HG03159 (cell line): ENCODE measurements at regions not wholly inside any gene's neighbourhood (a gene's known extent, or its start where the extent isn't known, plus 50 kb on each side); places are given as distances from the start of the nearest gene placed in this dataset.

ENCODE experiments used
- ATAC-seq: cut with Tn5 transposase; IDR thresholded peaks from one replicate; pipeline ENCODE4 v1.9.1; 2021; ENCODE audit warnings: mild to moderate bottlenecking, moderate library complexity; ENCODE audit not compliant: unreplicated experiment

DNA sequence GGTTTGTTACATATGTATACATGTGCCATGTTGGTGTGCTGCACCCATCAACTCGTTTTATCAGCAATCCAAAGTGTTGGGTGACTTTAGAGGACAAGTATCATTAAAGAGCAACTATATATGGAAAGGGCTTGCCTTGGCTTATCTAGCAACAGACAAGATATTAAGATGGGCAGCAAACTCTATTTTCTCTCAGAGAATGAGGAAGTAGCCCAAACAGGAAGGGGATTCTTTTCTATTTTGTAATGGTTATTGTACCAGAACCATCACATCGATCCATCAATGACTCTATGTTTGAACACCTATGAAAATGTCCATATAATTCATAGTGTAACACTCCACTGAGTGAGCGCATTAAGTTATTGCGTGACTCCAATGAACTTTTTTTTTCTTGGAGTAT is 260.1 kb upstream of the SLC24A2 start:
- peak; percentile 54 for ATAC-seq

DNA sequence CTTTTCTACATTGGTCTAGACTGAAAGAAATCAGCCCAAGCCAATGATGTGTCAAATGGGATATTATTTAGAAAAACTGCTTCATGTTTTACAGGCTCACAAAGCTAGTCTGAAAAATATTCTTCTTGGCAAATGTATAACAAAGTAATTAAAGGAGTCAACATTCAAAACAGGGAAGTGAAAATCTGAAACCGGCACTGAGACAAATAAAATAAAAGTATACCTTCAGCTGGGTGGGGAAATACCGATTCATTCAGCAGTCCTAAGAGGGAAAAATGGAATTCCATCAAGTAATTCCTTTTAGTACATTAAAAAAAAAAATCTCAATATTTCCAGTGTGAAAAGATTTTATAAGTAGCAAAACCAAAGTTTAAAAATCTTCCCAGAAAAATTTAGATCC is 259.6 kb upstream of the SLC24A2 start:
- no peak for ATAC-seq

DNA sequence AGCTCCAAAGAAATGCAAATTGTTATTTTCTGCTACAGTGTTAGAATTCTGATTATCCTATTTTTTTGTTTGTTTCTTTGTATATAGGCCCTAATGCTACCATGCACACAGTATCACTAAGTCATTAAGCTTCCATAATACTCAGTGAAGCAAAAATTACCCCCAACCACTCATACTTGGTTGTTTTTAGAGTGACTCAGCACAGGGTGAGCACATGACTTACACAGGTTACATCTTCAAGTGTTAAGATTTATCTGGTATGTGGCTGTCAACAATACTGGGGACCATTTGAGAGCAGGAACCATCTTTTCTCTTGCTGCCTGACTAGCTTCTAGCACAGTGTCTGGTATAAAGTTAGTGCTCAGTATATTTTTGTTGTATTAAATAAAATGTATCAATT is 255.8 kb upstream of the SLC24A2 start:
- ATAC-seq: no peak

DNA sequence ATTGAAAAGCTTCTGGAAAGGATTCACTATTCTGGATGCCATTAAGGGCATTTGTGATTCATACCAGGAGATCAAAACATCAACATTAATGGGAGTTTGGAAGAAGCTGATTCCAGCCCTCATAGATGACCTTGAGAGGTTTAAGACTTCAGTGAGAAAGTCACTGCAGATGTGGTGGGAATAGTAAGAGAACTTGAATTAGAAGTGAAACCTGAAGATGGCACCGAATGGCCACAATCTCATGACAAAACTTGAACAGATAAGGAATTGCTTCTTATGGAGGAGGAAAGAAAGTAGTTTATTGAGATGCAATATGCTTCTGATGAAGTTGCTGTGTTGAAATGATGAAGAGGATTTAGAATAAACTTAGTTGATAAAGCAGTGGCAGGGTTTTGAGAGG is 254.6 kb upstream of the SLC24A2 start:
- peak; percentile 38 for ATAC-seq

DNA sequence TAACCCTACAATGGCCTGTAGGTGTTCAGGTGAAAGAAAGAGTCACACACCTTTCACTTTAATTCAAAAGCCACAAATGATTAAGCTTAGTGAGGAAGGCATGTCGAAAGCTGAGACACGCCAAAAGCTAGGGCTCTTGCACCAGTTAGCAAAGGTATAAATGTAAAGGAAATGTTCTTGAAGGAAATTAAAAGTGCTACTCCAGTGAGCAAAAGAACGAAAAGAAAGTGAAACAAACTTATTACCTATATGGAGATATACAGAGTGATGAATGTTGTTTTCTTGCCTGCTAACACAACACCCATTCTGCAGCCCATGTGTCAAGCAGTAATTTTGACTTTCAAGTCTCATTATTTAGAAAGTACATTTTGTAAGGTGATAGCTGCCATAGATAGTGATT is 254.2 kb upstream of the SLC24A2 start:
- ATAC-seq: peak; percentile 77

DNA sequence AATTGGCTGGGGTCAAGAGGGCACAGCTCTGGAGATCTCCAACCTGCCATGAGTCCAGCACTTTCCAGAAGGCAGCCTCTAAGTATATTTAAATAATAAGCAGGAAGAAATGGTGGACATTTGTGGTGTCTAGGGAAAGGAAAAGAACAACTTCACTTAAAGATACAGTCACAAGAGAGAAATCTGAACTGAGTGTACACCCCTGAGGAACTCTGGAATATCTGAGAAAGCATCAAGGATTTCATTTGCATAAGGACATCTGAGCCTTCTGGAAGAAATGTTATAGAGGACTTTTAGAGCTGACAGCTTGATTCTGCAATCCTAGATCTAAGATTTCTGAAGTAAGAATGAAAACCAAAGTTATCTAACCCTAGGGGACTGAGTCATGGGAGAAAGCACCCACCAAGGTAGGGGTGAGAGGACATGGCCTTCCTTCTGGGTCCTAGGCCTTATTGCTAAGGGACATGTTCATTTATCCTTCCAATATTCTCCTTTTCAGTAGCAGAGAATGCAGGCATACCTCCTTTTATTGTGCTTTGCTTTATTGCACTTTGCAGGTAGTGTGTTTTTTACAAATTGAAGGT is 253.4 kb upstream of the SLC24A2 start:
- no peak for ATAC-seq

DNA sequence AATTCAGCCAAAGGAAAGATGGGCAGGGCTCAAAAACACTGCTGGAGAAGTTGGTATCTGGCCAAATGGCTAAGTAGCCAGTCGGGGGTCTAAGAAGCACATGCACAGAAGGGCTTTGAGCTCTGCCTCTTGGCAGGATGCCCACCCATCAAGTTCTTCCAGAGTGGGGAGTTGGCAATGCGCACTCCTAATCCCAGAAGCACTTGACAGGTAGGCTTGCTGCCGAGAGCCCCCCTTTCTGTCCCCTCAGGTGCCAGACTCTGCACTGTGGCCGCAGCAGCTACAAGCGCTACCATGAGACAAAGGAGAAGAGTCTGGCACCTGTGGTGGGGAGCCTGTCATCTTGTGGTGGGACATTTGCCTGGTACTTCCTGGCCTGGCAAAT is 252.9 kb upstream of the SLC24A2 start:
- no peak for ATAC-seq

DNA sequence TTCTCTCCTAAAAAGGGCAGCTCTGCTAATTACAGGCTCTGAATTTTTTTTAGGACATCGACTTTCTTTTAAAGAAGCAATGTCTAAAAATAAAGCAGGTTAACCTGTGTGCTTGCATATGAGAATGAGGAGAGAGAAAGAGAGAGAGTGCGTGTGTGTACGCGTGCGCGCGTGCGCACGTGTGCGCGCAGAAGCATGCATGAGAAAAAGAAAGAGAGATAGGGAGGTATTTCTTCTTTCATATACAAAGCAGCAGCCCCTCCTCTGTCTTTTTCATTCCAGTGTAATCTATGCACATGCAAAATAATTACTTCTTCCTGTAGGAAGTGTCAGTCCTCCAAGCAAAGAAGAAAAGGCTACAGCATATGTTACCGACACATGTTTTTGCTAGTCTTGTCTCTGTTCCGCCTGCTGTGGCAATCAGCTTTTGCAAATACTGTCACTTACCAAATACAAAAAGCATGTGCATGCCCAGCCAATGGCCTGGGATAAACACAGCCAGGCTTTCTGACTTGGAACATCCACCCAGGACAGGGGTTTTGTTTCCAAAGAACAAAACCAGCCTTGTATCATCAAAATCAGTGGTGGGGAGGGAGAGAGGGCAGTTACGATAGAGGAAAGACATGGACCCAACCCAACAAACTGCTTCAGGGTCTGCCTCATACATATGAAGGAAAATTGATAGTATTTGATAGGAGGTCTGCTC is 252.3 kb upstream of the SLC24A2 start:
- no peak for ATAC-seq

DNA sequence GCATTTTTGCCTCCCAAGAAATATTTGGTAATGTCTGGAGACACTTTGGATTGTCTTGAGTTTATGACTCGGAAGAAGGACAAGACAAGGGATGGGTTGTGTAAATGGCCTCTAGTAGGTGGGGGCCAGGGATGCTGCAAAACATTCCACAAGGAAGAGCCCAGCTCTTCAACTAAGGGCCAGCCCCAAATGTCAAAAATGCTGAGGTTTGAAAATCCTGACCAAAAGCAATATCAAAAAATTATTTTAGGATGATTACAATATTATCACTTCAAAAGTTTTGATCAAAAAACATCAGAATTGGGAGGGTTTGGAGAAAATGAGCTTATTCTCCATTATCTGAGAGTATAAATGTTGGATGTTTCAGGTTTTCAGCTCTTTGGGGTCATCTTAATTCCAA is 248.9 kb upstream of the SLC24A2 start:
- ATAC-seq: no peak

DNA sequence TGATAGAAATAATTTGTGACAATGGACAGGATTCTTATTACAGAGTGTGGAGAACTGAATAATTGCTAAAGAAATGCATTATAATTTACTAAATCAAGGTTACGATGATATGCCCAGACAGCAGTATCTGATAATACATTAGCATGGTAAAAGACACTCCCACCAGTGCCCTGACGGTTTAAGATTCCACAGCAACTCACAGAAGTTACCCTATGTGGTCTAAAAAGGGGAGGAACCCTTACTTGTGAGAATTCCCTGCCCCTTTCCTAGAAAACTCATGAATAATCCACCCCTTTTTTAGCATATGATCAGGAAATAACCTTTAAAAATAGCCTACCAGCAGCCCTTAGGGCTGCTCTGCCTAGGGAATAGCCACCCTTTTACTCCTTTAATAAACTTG is 244.7 kb upstream of the SLC24A2 start:
- ATAC-seq: no peak

DNA sequence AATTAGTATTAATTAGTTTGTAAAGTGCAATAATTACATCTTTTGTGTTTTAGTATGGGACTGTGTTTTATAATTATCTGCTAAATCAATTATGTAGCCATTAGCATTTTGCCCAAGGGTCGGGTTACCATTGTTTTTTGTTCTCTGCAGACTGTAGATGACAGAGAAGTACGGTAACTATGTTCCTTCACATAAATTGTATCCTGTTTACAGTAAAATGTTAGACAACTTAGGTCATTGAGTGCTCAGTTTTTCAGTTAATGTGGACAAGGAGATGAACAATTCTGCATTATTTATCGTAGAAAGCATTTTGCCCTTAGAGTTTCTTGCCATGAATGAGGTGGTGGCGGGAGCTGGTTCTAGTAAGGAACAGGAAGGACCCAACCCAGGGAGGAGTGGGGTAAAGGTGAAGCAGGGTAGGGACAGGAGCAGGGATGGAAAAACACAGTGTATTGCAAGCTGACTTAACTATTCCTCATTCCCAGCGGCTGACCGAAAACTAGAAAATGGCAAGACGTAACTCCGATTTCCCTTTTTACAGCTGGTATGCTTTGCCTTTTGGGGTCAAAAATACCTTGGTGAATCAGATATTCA is 243.7 kb upstream of the SLC24A2 start:
- ATAC-seq: no peak

DNA sequence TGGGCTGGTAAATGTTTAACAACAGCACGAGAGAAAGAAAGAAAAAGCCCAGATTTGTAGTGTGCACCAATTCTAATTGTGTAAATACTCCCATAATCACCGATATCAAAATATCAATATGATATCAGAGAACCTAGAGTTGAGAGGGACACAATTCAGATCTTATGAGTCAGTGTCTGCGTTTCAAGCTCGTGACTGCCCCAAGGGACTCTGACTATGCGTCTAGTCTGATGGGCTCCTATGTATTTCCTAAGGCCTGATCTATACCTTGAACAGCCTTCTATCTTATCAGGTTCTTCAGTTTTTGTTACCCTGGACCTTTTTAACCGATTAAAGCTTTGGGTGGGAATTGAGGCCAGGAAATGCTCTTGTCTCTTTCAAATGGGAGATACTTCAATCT is 243.0 kb upstream of the SLC24A2 start:
- ATAC-seq: no peak

DNA sequence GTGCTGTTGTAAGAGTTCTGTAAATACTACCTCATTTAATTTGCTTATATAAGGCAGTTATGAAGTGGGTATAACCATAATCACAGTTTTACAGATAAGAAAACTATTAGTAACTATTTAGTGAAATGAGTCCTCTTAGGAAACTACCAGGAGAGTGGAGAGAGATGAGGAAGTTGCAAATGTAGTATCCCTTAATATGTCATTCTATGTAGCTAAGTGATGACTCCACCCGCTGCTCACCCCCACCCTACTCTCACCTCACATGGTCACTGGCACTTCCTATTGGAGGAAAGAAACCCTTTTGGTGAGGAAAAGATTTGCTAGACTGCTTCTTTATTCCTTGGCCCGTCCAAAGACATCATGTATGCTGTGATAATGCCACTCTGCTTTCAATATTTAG is 241.8 kb upstream of the SLC24A2 start:
- ATAC-seq: no peak

DNA sequence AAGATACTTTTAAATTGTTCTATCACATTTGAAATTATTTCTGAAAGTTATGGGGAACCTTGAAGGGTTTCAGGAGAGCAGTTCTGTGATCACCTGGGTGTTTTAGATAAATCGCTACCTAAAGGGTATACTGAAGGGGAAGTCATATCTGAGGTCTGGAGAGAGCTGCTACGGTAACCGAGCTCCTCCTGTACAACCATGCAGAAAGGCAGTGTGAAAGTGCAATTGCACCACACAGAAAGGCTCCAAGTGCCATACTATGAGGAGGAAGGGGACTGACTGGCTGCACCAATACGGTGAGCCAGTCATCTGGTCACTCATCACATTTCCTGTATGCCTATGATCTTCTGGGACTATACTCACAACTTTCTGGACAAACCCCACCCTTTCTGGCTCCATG is 241.4 kb upstream of the SLC24A2 start:
- ATAC-seq: no peak

DNA sequence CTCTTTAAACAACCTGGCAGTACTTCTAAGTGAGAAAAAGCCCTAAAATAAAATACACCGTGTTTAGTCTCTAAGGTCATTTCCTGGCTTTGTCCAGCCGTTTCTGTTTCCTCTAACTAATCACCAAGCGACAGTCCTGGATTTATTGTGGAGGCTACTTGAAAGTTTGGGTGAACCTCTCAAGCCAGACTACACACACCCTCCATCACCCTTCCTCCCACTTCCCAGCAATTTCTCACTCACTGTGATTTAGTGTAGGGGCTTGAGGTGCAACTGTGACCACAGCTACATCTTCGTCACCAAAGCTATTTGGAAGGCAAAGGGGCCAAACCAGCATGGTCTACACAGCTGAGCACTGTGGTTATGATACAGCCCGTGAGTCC is 240.0 kb upstream of the SLC24A2 start:
- no peak for ATAC-seq

DNA sequence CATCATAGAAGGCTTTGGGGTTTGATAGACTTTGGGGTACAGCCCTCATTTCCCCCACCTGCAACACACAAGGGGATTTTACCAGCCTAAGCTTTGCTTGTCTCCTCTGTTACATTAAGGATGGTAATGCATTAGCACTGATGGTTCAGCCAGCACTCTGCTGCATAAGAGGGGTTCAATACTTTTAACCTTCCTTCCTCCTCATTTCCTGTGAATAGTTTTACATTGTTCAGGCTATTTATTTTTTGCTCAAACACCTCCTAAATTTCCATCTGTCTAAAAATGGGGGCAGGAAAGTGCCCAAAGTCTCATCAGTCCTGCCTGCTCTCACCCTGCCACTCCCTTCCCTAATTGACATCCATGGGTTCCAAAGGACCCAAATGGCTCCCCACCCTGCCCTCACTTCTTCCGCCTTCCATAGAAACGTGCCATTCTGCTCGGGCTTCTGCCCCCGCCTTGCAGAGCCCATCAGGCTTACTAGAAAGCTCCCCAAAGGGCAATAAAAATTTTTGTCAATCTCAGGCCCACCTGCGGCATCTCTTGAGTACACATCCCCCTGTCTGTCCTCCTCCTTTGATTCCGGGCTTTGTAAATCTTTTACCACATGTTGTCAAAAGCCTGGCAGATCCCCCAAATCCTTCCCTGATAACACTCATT is 239.5 kb upstream of the SLC24A2 start:
- ATAC-seq: no peak

DNA sequence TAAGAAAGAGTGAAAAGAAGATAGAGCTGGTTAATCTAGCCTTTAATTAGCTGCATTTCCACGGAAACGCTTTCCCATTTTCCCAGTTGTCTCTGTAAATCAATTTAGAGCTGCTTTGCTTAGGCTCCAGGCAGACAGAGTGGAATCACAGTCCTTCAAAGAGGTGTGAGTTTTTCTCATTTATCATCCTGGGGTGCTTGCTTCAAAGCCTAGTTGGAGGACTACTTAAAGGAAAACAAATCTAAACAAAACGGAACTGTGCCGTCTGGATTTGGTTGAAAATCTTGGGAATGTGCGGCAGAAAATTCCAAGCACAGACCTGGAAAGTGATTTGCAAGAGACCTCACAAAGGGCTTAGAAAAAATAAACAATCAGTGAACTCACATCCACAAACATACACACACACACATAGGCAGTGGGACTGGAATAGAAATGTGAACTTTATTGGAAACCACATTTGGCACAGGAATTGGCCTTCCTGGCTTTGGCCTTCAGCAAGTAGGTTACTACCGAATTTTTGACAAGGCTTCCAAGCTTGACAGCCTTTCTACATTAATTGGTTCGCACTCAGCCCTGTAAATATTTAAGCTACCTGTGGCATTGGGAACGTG is 235.2 kb upstream of the SLC24A2 start:
- no peak for ATAC-seq

DNA sequence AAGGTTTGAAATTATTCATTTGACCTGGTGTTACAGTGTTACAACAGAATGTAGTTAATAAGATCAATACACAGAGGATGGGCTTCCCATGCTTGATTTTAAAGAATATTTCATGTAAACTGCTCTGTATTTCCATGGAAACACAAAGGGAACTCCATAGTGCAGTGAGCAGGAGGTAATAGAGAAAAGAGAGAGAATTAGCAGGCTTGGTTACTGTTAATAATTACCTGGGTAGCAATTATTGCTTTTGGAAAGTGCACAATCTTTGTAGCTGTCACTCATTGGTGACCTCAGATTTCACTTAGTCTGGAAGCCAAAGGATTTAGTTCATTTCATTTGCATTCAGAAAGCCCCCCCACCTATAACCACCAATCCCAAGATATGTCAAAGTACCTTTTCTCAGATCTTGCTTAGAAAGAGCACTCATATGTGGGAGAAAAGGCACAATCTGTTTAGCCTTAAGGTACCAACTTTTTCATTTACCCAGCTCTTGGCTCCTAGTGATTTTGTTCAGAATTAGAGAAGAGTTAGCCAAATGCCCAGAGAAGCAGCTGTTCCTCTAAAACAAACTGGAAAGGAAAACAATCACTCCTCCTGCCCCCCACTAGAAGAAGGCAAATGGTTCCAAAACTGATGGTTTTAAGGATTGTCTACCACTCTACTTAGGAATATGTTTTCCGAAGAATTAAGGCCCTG is 234.5 kb upstream of the SLC24A2 start:
- ATAC-seq: no peak

DNA sequence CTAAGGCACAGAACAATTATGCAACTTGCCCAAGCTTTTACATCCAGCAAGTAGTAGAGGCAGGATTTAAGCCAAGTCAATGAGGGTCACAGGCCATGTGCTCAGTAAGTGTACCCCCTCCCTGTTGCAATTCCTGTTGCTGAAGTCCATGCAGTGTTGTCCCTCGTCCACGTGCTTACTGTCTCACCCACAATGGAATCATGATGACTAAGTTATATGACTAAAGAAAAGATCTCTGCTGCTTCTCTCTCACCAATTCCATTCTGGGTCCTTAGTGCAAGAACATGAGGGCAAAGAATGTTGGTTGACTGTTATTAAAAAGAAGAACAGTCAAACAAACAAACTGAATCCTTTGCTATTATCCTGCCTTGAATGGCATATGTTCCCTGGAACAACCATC is 233.6 kb upstream of the SLC24A2 start:
- ATAC-seq: no peak

DNA sequence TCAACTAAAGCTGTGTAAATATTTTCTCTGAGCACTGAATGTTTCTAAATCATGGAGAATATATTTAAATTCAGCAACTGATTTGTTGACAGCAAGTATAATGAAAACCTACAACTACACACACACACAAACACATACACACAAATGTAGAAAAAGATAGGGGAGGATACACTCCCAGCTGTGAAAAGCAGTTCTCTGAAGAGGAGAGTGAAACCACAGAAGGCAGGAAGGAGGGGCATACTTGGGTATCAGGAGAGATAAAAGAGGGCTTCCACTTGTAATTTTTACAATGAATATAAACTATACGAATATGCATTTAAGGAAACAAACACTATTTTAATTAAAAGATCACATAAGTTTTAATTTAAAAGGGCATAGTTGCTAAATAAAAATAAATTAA is 227.8 kb upstream of the SLC24A2 start:
- no peak for ATAC-seq

DNA sequence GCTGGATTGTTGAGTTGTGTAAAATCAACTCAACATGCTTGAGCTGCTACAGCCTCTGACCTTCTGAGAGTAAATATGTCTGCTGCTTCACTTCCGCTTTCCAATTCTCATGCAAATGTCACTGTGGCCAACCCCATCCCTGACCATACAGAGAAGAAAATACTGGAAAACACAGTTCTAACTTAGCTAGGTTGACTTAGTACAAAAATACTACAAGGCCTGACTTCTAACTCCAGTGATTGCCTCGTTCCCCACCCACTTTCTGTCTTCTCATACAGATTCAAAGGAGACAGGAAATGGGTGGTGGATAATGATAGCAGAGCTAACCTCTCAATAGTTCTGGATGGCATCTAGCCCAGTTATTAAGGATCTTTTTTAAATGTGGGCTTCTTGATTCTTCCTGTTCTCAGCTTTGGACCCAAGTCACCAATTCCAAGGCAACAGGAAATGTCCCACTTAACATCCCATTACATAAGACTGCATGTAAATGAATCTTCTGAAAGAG is 226.6 kb upstream of the SLC24A2 start:
- ATAC-seq: peak; percentile 75
